Colonic mucosa (tissue), 4 donors: ENCODE measurements at regions not wholly inside any gene's neighbourhood (a gene's known extent, or its start where the extent isn't known, plus 50 kb on each side); places are given as distances from the start of the nearest gene placed in this dataset.

ENCODE experiments used
- DNase-seq: peaks from one replicate; pipeline ENCODE4 v3.0.0-alpha.2; 2020
- H3K27ac ChIP-seq: fragments of 200-600 bp; one replicate; pipeline ENCODE4 v1.8.0; 2021
- H3K27me3 ChIP-seq: fragments of 200-600 bp; one replicate; pipeline ENCODE4 v1.8.0; 2021
- H3K36me3 ChIP-seq: fragments of 200-600 bp; one replicate; pipeline ENCODE4 v1.8.0; 2021
- H3K4me1 ChIP-seq: fragments of 200-600 bp; one replicate; pipeline ENCODE4 v1.8.0; 2021; ENCODE audit warnings: mild to moderate bottlenecking
- H3K4me3 ChIP-seq: fragments of 200-600 bp; one replicate; pipeline ENCODE4 v1.8.0; 2021
- H3K9ac ChIP-seq, 2 donors: one replicate each; pipeline ENCODE4 v1.7.0; 2013; ENCODE audit warnings: control low read depth in 2 of 2, low read depth in 2 of 2, low read length in 2 of 2
- H3K9me3 ChIP-seq: fragments of 200-600 bp; one replicate; pipeline ENCODE4 v1.8.0; 2021
- intact Hi-C: fragments of 100-400 bp; cut with DNase I; formaldehyde crosslinking; loops from one replicate; pipeline ENCODE4 v1.14.1; 2022
- TF ChIP-seq, protein P1 (sequence below): fragments of 200-600 bp; IDR thresholded peaks from one replicate; pipeline ENCODE4 v1.8.0; 2022; ENCODE audit warnings: antibody characterized with exemption, mild to moderate bottlenecking
- donor health status: healthy.
- donor health status: DM: no; HTN: no; CAD: no.
- donor health status: DM: no; HTN: no; CAD: no.

DNA sequence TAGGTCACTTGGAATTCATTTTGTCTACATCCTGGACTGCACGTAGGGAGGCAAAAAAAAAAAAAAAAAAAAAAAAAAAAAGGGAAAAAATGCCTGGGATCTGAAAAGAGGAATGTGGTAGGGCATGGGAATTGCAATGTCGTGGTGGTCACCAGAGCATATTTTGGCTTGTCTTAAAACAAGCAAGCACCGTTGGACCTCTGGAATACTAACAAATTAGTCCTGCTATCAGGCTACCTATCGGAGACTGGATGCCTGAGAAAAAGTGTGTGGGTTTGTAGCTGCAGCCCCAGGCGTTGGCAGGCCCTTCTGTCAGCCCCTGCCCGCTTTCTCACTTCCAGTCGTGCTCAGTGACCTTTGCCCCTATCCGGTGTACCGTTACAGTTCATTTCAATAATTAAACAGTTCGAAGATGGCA, 588.5 kb upstream of the ZEB2 start:
- no peak overlapping the region for H3K27ac ChIP-seq
- intact Hi-C loops: no loop called here
- no peak overlapping the region for H3K9ac ChIP-seq
- DNase-seq: no peak
- no peaks in the 10 kb centered on the region for H3K9me3 ChIP-seq
- no peaks in the 10 kb centered on the region for H3K4me1 ChIP-seq
- no peaks in the 10 kb centered on the region for H3K27me3 ChIP-seq
- no peak overlapping the region for H3K4me3 ChIP-seq
- no peaks in the 10 kb centered on the region for H3K36me3 ChIP-seq
- TF ChIP-seq, protein P1, sequence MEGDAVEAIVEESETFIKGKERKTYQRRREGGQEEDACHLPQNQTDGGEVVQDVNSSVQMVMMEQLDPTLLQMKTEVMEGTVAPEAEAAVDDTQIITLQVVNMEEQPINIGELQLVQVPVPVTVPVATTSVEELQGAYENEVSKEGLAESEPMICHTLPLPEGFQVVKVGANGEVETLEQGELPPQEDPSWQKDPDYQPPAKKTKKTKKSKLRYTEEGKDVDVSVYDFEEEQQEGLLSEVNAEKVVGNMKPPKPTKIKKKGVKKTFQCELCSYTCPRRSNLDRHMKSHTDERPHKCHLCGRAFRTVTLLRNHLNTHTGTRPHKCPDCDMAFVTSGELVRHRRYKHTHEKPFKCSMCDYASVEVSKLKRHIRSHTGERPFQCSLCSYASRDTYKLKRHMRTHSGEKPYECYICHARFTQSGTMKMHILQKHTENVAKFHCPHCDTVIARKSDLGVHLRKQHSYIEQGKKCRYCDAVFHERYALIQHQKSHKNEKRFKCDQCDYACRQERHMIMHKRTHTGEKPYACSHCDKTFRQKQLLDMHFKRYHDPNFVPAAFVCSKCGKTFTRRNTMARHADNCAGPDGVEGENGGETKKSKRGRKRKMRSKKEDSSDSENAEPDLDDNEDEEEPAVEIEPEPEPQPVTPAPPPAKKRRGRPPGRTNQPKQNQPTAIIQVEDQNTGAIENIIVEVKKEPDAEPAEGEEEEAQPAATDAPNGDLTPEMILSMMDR: no peak

DNA sequence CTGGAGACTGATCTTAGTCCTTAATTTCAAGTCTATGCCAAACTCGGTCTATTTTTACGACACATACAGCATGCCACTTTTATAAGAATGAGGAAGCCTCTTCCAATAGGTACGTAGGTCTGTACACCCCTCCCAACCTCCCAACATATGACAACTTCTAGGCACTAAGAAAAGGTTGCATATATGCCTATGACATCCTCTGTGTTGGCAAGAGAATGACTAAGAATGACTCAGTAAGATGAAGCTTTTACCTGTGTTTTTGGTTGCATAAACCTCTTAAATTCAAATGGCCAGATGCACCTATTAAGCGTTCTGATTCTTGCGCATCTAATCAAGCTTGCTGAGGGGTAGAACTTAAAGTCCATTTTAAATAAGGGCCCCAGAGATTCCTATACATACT, 586.4 kb upstream of the ZEB2 start:
- Histone ChIP-seq H3K36me3 (no peaks in the 10 kb centered on the region), H3K27me3 (no peaks in the 10 kb centered on the region), H3K9ac (no peak overlapping the region), H3K4me3 (no peak overlapping the region), H3K27ac (no peak overlapping the region), H3K4me1 (no peaks in the 10 kb centered on the region), H3K9me3 (no peaks in the 10 kb centered on the region)
- TF ChIP-seq, protein P1: no peak
- intact Hi-C loops: no loop called here
- no peak for DNase-seq

DNA sequence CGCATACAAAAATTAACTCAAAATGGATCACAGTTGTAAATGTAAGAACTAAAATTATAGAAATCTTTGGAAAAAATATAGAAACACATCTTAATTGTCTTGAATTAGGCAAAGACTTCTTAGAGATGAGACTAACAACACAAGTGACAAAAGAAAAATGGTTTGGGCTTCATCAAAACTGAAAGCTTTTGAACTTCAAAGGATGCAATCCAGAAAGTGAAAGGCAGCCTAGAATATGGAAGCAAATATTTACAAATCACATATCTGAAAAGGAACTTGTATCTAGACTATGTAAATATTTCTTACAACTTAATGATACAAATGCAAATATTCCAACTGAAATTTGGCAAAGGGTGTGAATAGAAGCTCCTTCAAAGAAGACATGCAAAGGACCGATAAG, 582.8 kb upstream of the ZEB2 start:
- TF ChIP-seq, protein P1: no peak
- Histone ChIP-seq H3K27ac (no peak overlapping the region), H3K9ac (no peak overlapping the region), H3K9me3 (no peaks in the 10 kb centered on the region), H3K27me3 (no peaks in the 10 kb centered on the region), H3K4me1 (no peaks in the 10 kb centered on the region), H3K36me3 (no peaks in the 10 kb centered on the region), H3K4me3 (no peak overlapping the region)
- no peak for DNase-seq
- intact Hi-C loops: no loop called here

DNA sequence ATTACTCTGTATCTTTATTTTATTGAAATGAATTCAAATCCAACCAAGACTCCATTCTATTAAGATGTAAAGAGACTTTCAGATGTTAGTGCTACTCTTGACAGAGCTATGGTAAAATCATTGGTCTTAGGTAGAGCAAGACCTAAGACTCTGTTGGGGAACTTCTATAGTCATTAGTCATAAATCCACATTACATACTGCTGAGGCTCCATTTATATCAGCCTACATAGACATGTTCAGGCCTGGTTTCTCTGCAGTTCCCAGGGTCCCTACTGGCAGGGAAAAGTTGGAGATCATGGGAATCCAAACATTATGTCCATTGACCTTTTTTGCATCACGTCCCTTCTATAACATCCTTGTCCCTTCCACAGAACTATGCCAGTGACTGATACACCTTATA, 580.4 kb upstream of the ZEB2 start:
- intact Hi-C loops: no loop called here
- Histone ChIP-seq H3K4me1 (no peaks in the 10 kb centered on the region), H3K27me3 (no peaks in the 10 kb centered on the region), H3K36me3 (no peaks in the 10 kb centered on the region), H3K27ac (no peak overlapping the region), H3K4me3 (no peak overlapping the region), H3K9me3 (no peaks in the 10 kb centered on the region), H3K9ac (no peak overlapping the region)
- DNase-seq: no peak
- TF ChIP-seq, protein P1: no peak

DNA sequence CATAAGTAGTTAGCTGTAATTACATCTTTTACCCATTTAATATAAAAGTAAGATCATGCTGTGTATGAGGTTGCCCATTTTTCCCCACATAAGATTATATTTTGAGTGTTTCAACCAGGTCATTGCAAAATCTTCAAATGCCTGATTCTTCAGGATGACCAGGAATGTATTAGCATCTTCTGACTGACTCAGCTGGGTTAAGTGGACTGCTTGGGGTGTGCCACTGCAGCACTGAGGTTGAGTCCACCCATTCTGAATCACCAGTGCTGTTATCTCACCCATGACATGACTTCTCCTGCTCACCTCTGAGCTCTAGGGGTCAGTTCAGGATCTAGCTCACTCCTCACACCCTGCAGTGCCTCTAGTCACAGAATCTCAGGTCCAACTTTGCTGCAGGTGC, 576.7 kb upstream of the ZEB2 start:
- H3K9ac ChIP-seq: no peak overlapping the region
- H3K36me3 ChIP-seq: no peaks in the 10 kb centered on the region
- H3K4me3 ChIP-seq: no peak overlapping the region
- no peaks in the 10 kb centered on the region for H3K27me3 ChIP-seq
- intact Hi-C loops: no loop called here
- no peak overlapping the region for H3K27ac ChIP-seq
- TF ChIP-seq, protein P1: no peak
- H3K4me1 ChIP-seq: no peaks in the 10 kb centered on the region
- DNase-seq: no peak
- H3K9me3 ChIP-seq: no peaks in the 10 kb centered on the region
